HCT116 (cell line): ENCODE measurements at regions not wholly inside any gene's neighbourhood (a gene's known extent, or its start where the extent isn't known, plus 50 kb on each side); places are given as distances from the start of the nearest gene placed in this dataset.

ENCODE experiments used
- ATAC-seq: fragments of 200-7000 bp; cut with Tn5 transposase; 2 replicates; pipeline ENCODE4 v1.9.1; 2020; ENCODE audit warnings: mild to moderate bottlenecking, moderate library complexity
- BruUV-seq: library from RNA; stranded (reverse); fragments of 400-500 nt; replicated peaks from 2 replicates; lab custom pipeline; 2021; lab: Mats Ljungman, UMichigan
- CTCF ChIA-PET: fragments of 300-600 bp; sonication (Branson Sonifier 250); formaldehyde crosslinking; loops from one replicate; lab custom pipeline; 2021; ENCODE audit warnings: antibody characterized with exemption; lab: Charles Lee
- POLR2A ChIA-PET: fragments of 300-600, 350-600 bp; sonication (Branson Sonifier 250); formaldehyde crosslinking; loops from one replicate; lab custom pipeline; 2021; ENCODE audit warnings: antibody characterized with exemption; lab: Charles Lee
- RAD21 ChIA-PET, 2 experiments: fragments of 300-600 bp; sonication (Branson Sonifier 250); formaldehyde crosslinking; loops; one replicate each; lab custom pipeline; 2023; ENCODE audit warnings: low total read pairs in 2 of 2; ENCODE audit not compliant: uncharacterized antibody in 2 of 2, unreplicated experiment in 2 of 2, low non-redundant PET in 1 of 2; lab: Charles Lee
- DNase-seq: peaks from one replicate; pipeline ENCODE4 v3.0.0-alpha.2; 2010; ENCODE audit warnings: low read depth, low spot score
- H2AFZ ChIP-seq: fragments of 200-600 bp; shearing (Covaris generic), sonication (generic); 2 replicates; pipeline ENCODE4 v1.6.1; 2017; ENCODE audit warnings: low read depth, mixed run types, mixed read lengths, antibody characterized with exemption, low read length; ENCODE audit not compliant: poor library complexity, severe bottlenecking
- H3K27ac ChIP-seq: 2 replicates; pipeline ENCODE4 v1.5.1; 2012; ENCODE audit warnings: low read depth, low read length
- H3K27me3 ChIP-seq: fragments of 200-600 bp; sonication (generic); 2 replicates; pipeline ENCODE4 v1.6.1; 2016; ENCODE audit warnings: mixed run types, low read length, mixed read lengths; ENCODE audit not compliant: insufficient read depth
- H3K36me3 ChIP-seq, 2 experiments: fragments of 200-500 bp in 1 of 2; fragments of 200-600 bp in 1 of 2; sonication (Bioruptor generic) in 1 of 2; sonication (generic) in 1 of 2; 2 replicates each; pipeline versions ENCODE4 v1.5.1 to v1.6.1; 2014 to 2016; ENCODE audit warnings: low read length in 2 of 2, inconsistent platforms in 1 of 2, mixed read lengths in 1 of 2, mixed run types in 1 of 2; ENCODE audit not compliant: insufficient read depth in 2 of 2, control insufficient read depth in 1 of 2
- H3K4me1 ChIP-seq, 2 experiments: fragments of 200-600 bp in 1 of 2; sonication (generic) in 1 of 2; 2 replicates each; pipeline versions ENCODE4 v1.5.1 to v1.6.1; 2012 to 2017; ENCODE audit warnings: low read length in 2 of 2, inconsistent platforms in 1 of 2, mild to moderate bottlenecking in 1 of 2, mixed read lengths in 1 of 2, mixed run types in 1 of 2, moderate library complexity in 1 of 2; ENCODE audit not compliant: insufficient read depth in 2 of 2, control insufficient read depth in 1 of 2
- H3K4me2 ChIP-seq: fragments of 200-600 bp; sonication (generic); 2 replicates; pipeline ENCODE4 v1.6.1; 2017; ENCODE audit warnings: mixed run types, low read length, mixed read lengths
- H3K4me3 ChIP-seq, 2 experiments: fragments of 200-600 bp in 1 of 2; sonication (generic) in 1 of 2; replicated peaks in 1 of 2; 2 replicates each; pipeline ENCODE4 v1.5.1; 2011 to 2016; ENCODE audit warnings: low read length in 2 of 2, control low read depth in 1 of 2, low read depth in 1 of 2, mild to moderate bottlenecking in 1 of 2, mixed read lengths in 1 of 2, mixed run types in 1 of 2
- H3K79me2 ChIP-seq: fragments of 200-600 bp; sonication (generic); 2 replicates; pipeline ENCODE4 v1.6.1; 2017; ENCODE audit warnings: mild to moderate bottlenecking, mixed run types, low read length, moderate library complexity, mixed read lengths; ENCODE audit not compliant: insufficient read depth
- H3K9ac ChIP-seq: fragments of 200-600 bp; sonication (generic); 2 replicates; pipeline ENCODE4 v1.6.1; 2016; ENCODE audit warnings: low read length, mixed read lengths
- H3K9me2 ChIP-seq: fragments of 200-600 bp; sonication (generic), shearing (Covaris generic); 2 replicates; pipeline ENCODE4 v1.6.1; 2017; ENCODE audit warnings: mixed run types, mild to moderate bottlenecking, moderate library complexity; ENCODE audit not compliant: insufficient read depth
- H3K9me3 ChIP-seq, 2 experiments: fragments of 200-500 bp in 1 of 2; fragments of 200-600 bp in 1 of 2; sonication (Bioruptor generic) in 1 of 2; sonication (generic) in 1 of 2; 2 replicates each; pipeline ENCODE4 v1.6.1; 2014 to 2017; ENCODE audit warnings: low read length in 2 of 2, mixed read lengths in 2 of 2, inconsistent platforms in 1 of 2, low read depth in 1 of 2, mild to moderate bottlenecking in 1 of 2, mixed run types in 1 of 2, moderate library complexity in 1 of 2; ENCODE audit not compliant: control insufficient read depth in 1 of 2, insufficient read depth in 1 of 2
- H4K20me1 ChIP-seq: fragments of 200-600 bp; sonication (generic), shearing (Covaris generic); 2 replicates; pipeline ENCODE4 v1.6.1; 2017; ENCODE audit warnings: mixed run types, mild to moderate bottlenecking, moderate library complexity; ENCODE audit not compliant: insufficient read depth
- EZH2phosphoT487 ChIP-seq: fragments of 200-600 bp; IDR thresholded peaks from 2 replicates; pipeline ENCODE4 v1.6.1; 2018; ENCODE audit warnings: antibody characterized with exemption, borderline replicate concordance
- JUND ChIP-seq: IDR thresholded peaks from 2 replicates; pipeline ENCODE4 v1.6.1; 2012
- REST ChIP-seq: IDR thresholded peaks from 2 replicates; pipeline ENCODE4 v1.6.1; 2012; ENCODE audit warnings: low read depth
- SRF ChIP-seq: IDR thresholded peaks from 2 replicates; pipeline ENCODE4 v1.6.1; 2012; ENCODE audit warnings: low read depth
- TCF7L2 ChIP-seq: IDR thresholded peaks from 2 replicates; pipeline ENCODE4 v1.7.0; 2011; ENCODE audit warnings: borderline replicate concordance, inconsistent platforms; ENCODE audit not compliant: insufficient read depth, insufficient read length; ENCODE audit errors: extremely low read depth
- ZNF274 ChIP-seq: fragments of 200-500 bp; sonication (Bioruptor generic); IDR thresholded peaks from 2 replicates; pipeline ENCODE4 v1.6.1; 2014; ENCODE audit warnings: mild to moderate bottlenecking, low read depth, low read length, inconsistent platforms
- intact Hi-C: fragments of 100-400 bp; cut with micrococcal nuclease; formaldehyde crosslinking; loops from 2 replicates; pipeline ENCODE4 v1.10.0; 2022

DNA sequence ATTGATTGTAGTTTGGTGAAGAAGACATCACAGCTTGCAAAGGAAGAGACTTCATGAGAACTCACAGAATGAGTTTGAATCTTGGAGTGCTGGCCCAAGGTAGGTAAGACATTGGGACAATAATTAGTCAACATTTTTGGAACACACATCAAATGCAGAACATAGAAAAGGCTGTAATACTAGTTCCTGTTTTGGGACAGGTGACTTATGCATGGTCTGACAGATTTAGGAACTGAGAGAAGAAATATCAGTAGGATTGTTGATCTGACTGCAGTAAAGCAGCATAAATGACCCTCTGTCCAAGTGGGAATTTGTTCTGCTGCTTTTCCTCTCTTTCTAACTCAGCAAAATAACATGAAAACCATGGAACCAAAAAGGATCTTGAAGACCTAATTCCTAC is 102.3 kb upstream of the MAP3K7 start:
- no peak overlapping the region for H3K9ac ChIP-seq
- no peaks in the 10 kb centered on the region for H3K79me2 ChIP-seq
- no peaks in the 10 kb centered on the region for H3K36me3 ChIP-seq
- peaks cover 13% of the 10 kb centered on the region; the same call in 1 of the 2 replicates for H3K27me3 ChIP-seq
- RAD21 ChIA-PET: no interaction called here
- no peaks in the 10 kb centered on the region for H4K20me1 ChIP-seq
- no peak overlapping the region for H3K27ac ChIP-seq
- POLR2A ChIA-PET: no interaction called here
- no peaks in the 10 kb centered on the region for H3K9me2 ChIP-seq
- no TSS peak for BruUV-seq
- intact Hi-C loops: no loop called here
- H3K4me3 ChIP-seq: no peak overlapping the region
- no peaks in the 10 kb centered on the region for H3K4me1 ChIP-seq
- H3K4me2 ChIP-seq: no peak overlapping the region
- H2AFZ ChIP-seq: no peak overlapping the region
- no peaks in the 10 kb centered on the region for H3K9me3 ChIP-seq
- DNase-seq (no peak), ATAC-seq (no peak)
- no peak for TF ChIP-seq SRF
- CTCF ChIA-PET: no interaction called here

DNA sequence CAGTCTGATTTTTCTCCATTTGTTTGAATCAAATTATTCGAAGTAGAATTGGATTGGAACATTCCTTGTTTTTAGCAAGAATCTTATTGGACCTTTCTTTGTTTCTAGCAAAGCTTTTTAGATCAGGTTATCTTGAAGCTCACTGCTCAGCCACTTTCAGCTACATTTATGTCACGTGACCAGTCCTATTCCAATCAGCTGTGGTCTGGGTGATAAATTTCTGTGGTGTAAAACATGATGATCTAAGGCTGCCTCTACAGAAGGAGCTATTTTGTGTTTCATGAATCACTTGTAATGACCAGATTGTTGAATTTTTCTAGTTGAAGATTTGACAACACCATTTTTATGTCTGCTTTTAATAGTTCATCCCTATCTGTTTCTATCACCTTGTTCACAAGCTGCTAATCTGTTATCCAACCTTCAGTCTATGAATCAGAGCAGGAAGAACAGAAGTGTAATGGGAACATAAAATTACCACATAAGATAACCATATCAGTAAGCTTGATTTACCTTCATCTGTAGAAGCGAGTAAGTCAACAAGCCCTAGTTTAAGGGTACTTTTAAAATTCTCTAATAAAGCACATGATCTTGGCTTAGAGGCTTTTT is 101.0 kb upstream of the MAP3K7 start:
- POLR2A ChIA-PET: no interaction called here
- intact Hi-C loops: no loop called here
- Histone ChIP-seq H3K9ac (no peak overlapping the region), H4K20me1 (no peaks in the 10 kb centered on the region), H3K79me2 (no peaks in the 10 kb centered on the region), H3K4me3 (no peak overlapping the region), H3K27ac (no peak overlapping the region), H3K36me3 (no peaks in the 10 kb centered on the region), H3K9me3 (no peaks in the 10 kb centered on the region)
- RAD21 ChIA-PET: no interaction called here
- no TSS peak for BruUV-seq
- CTCF ChIA-PET: no interaction called here
- TF ChIP-seq JUND (no peak), TCF7L2 (no peak), EZH2phosphoT487 (no peak), REST (no peak), ZNF274 (no peak)
- TF ChIP-seq, all 23 proteins: peak for 0
- Histone ChIP-seq H3K27me3 (peaks cover 13% of the 10 kb centered on the region; the same call in 1 of the 2 replicates), H3K4me1 (no peaks in the 10 kb centered on the region), H3K9me2 (no peaks in the 10 kb centered on the region), H3K4me2 (no peak overlapping the region), H2AFZ (no peak overlapping the region)
- ATAC-seq (no peak), DNase-seq (no peak)
